H1 (cell line): ENCODE measurements at regions not wholly inside any gene's neighbourhood (a gene's known extent, or its start where the extent isn't known, plus 50 kb on each side); places are given as distances from the start of the nearest gene placed in this dataset.

Experiments used
- CTCF ChIA-PET: fragments of 300-600 bp; sonication (Branson Sonifier 250); formaldehyde crosslinking; loops from one replicate; lab custom pipeline; 2021; ENCODE audit not compliant: partially characterized antibody; lab: Charles Lee
- POLR2A ChIA-PET: fragments of 300-600 bp; sonication (Branson Sonifier 250); formaldehyde crosslinking; loops from one replicate; lab custom pipeline; 2021; ENCODE audit warnings: inconsistent platforms; ENCODE audit not compliant: partially characterized antibody; lab: Charles Lee
- DNase-seq, 2 experiments: peaks; one replicate each; pipeline versions ENCODE4 v3.0.0 to v3.0.0-alpha.2; 2010 to 2022; ENCODE audit warnings: low spot score in 2 of 2, low read depth in 1 of 2, mixed read lengths in 1 of 2
- FAIRE-seq: peaks from 2 replicates; lab custom pipeline; 2011; peaks lifted over from hg19 to GRCh38; lab: Jason Lieb, UNC
- H2AFZ ChIP-seq: 2 replicates; pipeline ENCODE4 v1.8.1; 2012; ENCODE audit warnings: low read length, inconsistent platforms
- H2AK5ac ChIP-seq: 2 replicates; pipeline ENCODE4 v1.6.1; 2013; ENCODE audit warnings: low read depth, low read length
- H2BK120ac ChIP-seq: replicated peaks from 2 replicates; pipeline ENCODE3; 2013; ENCODE audit warnings: low read depth, low read length, inconsistent platforms
- H2BK12ac ChIP-seq: 2 replicates; pipeline ENCODE4 v1.6.1; 2013; ENCODE audit warnings: low read depth, low read length
- H2BK15ac ChIP-seq: 2 replicates; pipeline ENCODE4 v1.6.1; 2013; ENCODE audit warnings: low read length
- H2BK20ac ChIP-seq: 2 replicates; pipeline ENCODE4 v1.6.1; 2013; ENCODE audit warnings: low read length
- H2BK5ac ChIP-seq: 2 replicates; pipeline ENCODE4 v1.6.1; 2013; ENCODE audit warnings: low read depth, low read length
- H3K14ac ChIP-seq: 2 replicates; pipeline ENCODE4 v1.6.1; 2013; ENCODE audit warnings: inconsistent platforms; ENCODE audit not compliant: insufficient read length
- H3K18ac ChIP-seq: 2 replicates; pipeline ENCODE4 v1.6.1; 2013; ENCODE audit warnings: low read length; ENCODE audit errors: extremely low read depth
- H3K23ac ChIP-seq: 2 replicates; pipeline ENCODE4 v1.6.1; 2013; ENCODE audit warnings: inconsistent platforms; ENCODE audit not compliant: insufficient read length
- H3K23me2 ChIP-seq: 2 replicates; pipeline ENCODE4 v1.6.1; 2013; ENCODE audit warnings: low read depth, low read length
- H3K27ac ChIP-seq: 2 replicates; pipeline ENCODE4 v1.6.1; 2011; ENCODE audit warnings: low read depth, low read length, inconsistent platforms
- H3K27me3 ChIP-seq, 4 experiments: replicated peaks in 1 of 4; 1 replicate in 1 of 4; 2 replicates in 3 of 4; pipeline versions ENCODE4 v1.6.1 to v1.8.1; 2011 to 2013; ENCODE audit warnings: low read length in 3 of 4, mild to moderate bottlenecking in 3 of 4, inconsistent platforms in 2 of 4, mixed read lengths in 2 of 4, moderate library complexity in 1 of 4; ENCODE audit not compliant: control insufficient read depth in 3 of 4, insufficient read depth in 3 of 4; ENCODE audit errors: extremely low read depth in 1 of 4
- H3K36me3 ChIP-seq, 4 experiments: 2 replicates each; pipeline versions ENCODE4 v1.6.1 to v1.8.1; 2011 to 2013; ENCODE audit warnings: mild to moderate bottlenecking in 4 of 4, low read length in 3 of 4, moderate library complexity in 2 of 4, control low read depth in 1 of 4, inconsistent platforms in 1 of 4; ENCODE audit not compliant: insufficient read depth in 4 of 4, control insufficient read depth in 2 of 4
- H3K4ac ChIP-seq: replicated peaks from 2 replicates; pipeline ENCODE3; 2013; ENCODE audit warnings: low read length, low read depth, mixed read lengths, inconsistent platforms; ENCODE audit not compliant: insufficient read length
- H3K4me1 ChIP-seq, 4 experiments: replicated peaks in 1 of 4; 1 replicate in 1 of 4; 2 replicates in 3 of 4; pipeline versions ENCODE4 v1.6.1 to v1.8.1; 2011 to 2013; ENCODE audit warnings: low read length in 3 of 4, inconsistent platforms in 2 of 4, mixed read lengths in 1 of 4; ENCODE audit not compliant: insufficient read depth in 4 of 4, control insufficient read depth in 3 of 4
- H3K4me2 ChIP-seq, 2 experiments: 2 replicates each; pipeline versions ENCODE4 v1.6.1 to v1.8.1; 2011 to 2013; ENCODE audit warnings: low read depth in 2 of 2, low read length in 2 of 2, control low read depth in 1 of 2, inconsistent platforms in 1 of 2, mild to moderate bottlenecking in 1 of 2; ENCODE audit not compliant: insufficient read depth in 1 of 2
- H3K4me3 ChIP-seq, 4 experiments: fragments of 200-600, 300-600 bp in 1 of 4; sonication (generic), shearing (Covaris generic), sonication (Bioruptor Twin) in 1 of 4; 2 replicates each; pipeline versions ENCODE4 v1.5.1 to v1.8.1; 2011 to 2016; ENCODE audit warnings: low read length in 4 of 4, low read depth in 3 of 4, control low read depth in 2 of 4, inconsistent platforms in 2 of 4, mild to moderate bottlenecking in 2 of 4, mixed read lengths in 1 of 4, moderate library complexity in 1 of 4; ENCODE audit not compliant: insufficient read depth in 2 of 4; ENCODE audit errors: extremely low read depth in 1 of 4
- H3K56ac ChIP-seq: replicated peaks from 2 replicates; pipeline ENCODE3; 2013; ENCODE audit warnings: low read depth, mild to moderate bottlenecking, mixed read lengths, low read length, inconsistent platforms; ENCODE audit not compliant: insufficient read length
- H3K79me1 ChIP-seq: 2 replicates; pipeline ENCODE4 v1.6.1; 2013; ENCODE audit warnings: low read depth, low read length, control low read depth
- H3K79me2 ChIP-seq, 2 experiments: 2 replicates each; pipeline versions ENCODE4 v1.6.1 to v1.8.1; 2012 to 2013; ENCODE audit warnings: low read length in 2 of 2, mild to moderate bottlenecking in 2 of 2, inconsistent platforms in 1 of 2; ENCODE audit not compliant: insufficient read depth in 2 of 2, control insufficient read depth in 1 of 2
- H3K9ac ChIP-seq, 4 experiments: replicated peaks in 1 of 4; 1 replicate in 1 of 4; 2 replicates in 3 of 4; pipeline versions ENCODE4 v1.6.1 to v1.8.1; 2011 to 2013; ENCODE audit warnings: low read depth in 3 of 4, low read length in 3 of 4, control low read depth in 2 of 4, mild to moderate bottlenecking in 2 of 4, moderate library complexity in 2 of 4, inconsistent platforms in 1 of 4; ENCODE audit errors: extremely low read depth in 1 of 4
- H3K9me3 ChIP-seq, 2 experiments: 2 replicates each; pipeline versions ENCODE4 v1.6.1 to v1.8.1; 2012 to 2013; ENCODE audit warnings: mild to moderate bottlenecking in 2 of 2, moderate library complexity in 2 of 2, control low read depth in 1 of 2, inconsistent platforms in 1 of 2, low read depth in 1 of 2, low read length in 1 of 2, mixed read lengths in 1 of 2; ENCODE audit not compliant: insufficient read depth in 2 of 2
- H4K20me1 ChIP-seq, 2 experiments: replicated peaks in 1 of 2; 2 replicates each; pipeline versions ENCODE3 to v1.8.1; 2011 to 2013; ENCODE audit warnings: inconsistent platforms in 2 of 2, low read length in 2 of 2, mild to moderate bottlenecking in 1 of 2; ENCODE audit not compliant: insufficient read depth in 2 of 2, control insufficient read depth in 1 of 2
- H4K5ac ChIP-seq: 2 replicates; pipeline ENCODE4 v1.6.1; 2013; ENCODE audit warnings: low read length, low read depth, mixed read lengths, inconsistent platforms; ENCODE audit not compliant: insufficient read length
- H4K8ac ChIP-seq: 2 replicates; pipeline ENCODE4 v1.8.0; 2013; ENCODE audit warnings: mild to moderate bottlenecking, moderate library complexity, low read length, inconsistent platforms; ENCODE audit not compliant: insufficient read depth; ENCODE audit errors: extremely low read depth
- H4K91ac ChIP-seq: replicated peaks from 2 replicates; pipeline ENCODE3; 2013; ENCODE audit warnings: low read length, mixed read lengths, inconsistent platforms; ENCODE audit not compliant: insufficient read length
- CEBPB ChIP-seq: IDR thresholded peaks from 2 replicates; pipeline ENCODE4 v1.6.1; 2012; ENCODE audit warnings: low read depth, low read length
- CHD1 ChIP-seq: IDR thresholded peaks from 2 replicates; pipeline ENCODE4 v1.6.1; 2012; ENCODE audit warnings: low read depth, low read length, improper control_type of control experiment
- EP300 ChIP-seq, 2 experiments: IDR thresholded peaks; 1 replicate in 1 of 2; 2 replicates in 1 of 2; pipeline ENCODE4 v1.6.1; 2011 to 2012; ENCODE audit warnings: low read depth in 2 of 2, low read length in 2 of 2, mild to moderate bottlenecking in 2 of 2, borderline replicate concordance in 1 of 2, inconsistent platforms in 1 of 2, moderate library complexity in 1 of 2
- HDAC6 ChIP-seq: IDR thresholded peaks from one replicate; pipeline ENCODE4 v1.7.1; 2012; ENCODE audit warnings: low read depth, mild to moderate bottlenecking, inconsistent platforms, low read length, moderate library complexity
- KDM4A ChIP-seq: IDR thresholded peaks from one replicate; pipeline ENCODE4 v1.7.1; 2012; ENCODE audit warnings: low read depth, mild to moderate bottlenecking, moderate library complexity, low read length, inconsistent platforms; ENCODE audit not compliant: severe bottlenecking
- PHF8 ChIP-seq: fragments of 200-600 bp; sonication (generic); conservative IDR thresholded peaks from 2 replicates; pipeline ENCODE4 v1.7.1; 2012; ENCODE audit warnings: low read depth, mild to moderate bottlenecking, inconsistent platforms, low read length, moderate library complexity
- RAD21 ChIP-seq, 2 experiments: IDR thresholded peaks in 1 of 2; conservative IDR thresholded peaks in 1 of 2; 2 replicates each; pipeline ENCODE4 v1.6.1; 2011; ENCODE audit warnings: low read depth in 2 of 2, low read length in 2 of 2, improper control_type of control experiment in 1 of 2, inconsistent platforms in 1 of 2, mild to moderate bottlenecking in 1 of 2, moderate library complexity in 1 of 2
- RBBP5 ChIP-seq: IDR thresholded peaks from 2 replicates; pipeline ENCODE4 v1.7.1; 2012; ENCODE audit warnings: low read depth, mild to moderate bottlenecking, inconsistent platforms, low read length, moderate library complexity, borderline replicate concordance
- RNF2 ChIP-seq: fragments of 200-900, 300-1000 bp; sonication (generic); IDR thresholded peaks from 2 replicates; pipeline ENCODE4 v1.7.1; 2016; ENCODE audit warnings: borderline replicate concordance, low read depth, mild to moderate bottlenecking, antibody characterized with exemption, low read length; ENCODE audit not compliant: poor library complexity, severe bottlenecking; ENCODE audit errors: missing control alignments
- SIRT6 ChIP-seq: IDR thresholded peaks from one replicate; pipeline ENCODE4 v1.7.1; 2012; ENCODE audit warnings: low read length, inconsistent platforms
- WGBS, 2 experiments: shearing (Covaris generic) in 1 of 2; methylation state at CpG; one replicate each; pipeline versions ENCODE4 v1.1.6 to v1.1.7; 2013 to 2015; ENCODE audit warnings: low lambda C conversion rate in 2 of 2, mixed read lengths in 2 of 2, inconsistent platforms in 1 of 2, low coverage in 1 of 2, missing lambda C conversion rate in 1 of 2; ENCODE audit not compliant: insufficient replicate concordance in 2 of 2, insufficient coverage in 1 of 2, insufficient read length in 1 of 2; ENCODE audit errors: extremely low coverage in 1 of 2, missing lambda C conversion rate in 1 of 2; 5-methylcytosine and 5-hydroxymethylcytosine counted together
- TF ChIP-seq, protein P1 (sequence below): IDR thresholded peaks from 2 replicates; pipeline ENCODE4 v1.6.1; 2012; ENCODE audit warnings: inconsistent platforms

DNA sequence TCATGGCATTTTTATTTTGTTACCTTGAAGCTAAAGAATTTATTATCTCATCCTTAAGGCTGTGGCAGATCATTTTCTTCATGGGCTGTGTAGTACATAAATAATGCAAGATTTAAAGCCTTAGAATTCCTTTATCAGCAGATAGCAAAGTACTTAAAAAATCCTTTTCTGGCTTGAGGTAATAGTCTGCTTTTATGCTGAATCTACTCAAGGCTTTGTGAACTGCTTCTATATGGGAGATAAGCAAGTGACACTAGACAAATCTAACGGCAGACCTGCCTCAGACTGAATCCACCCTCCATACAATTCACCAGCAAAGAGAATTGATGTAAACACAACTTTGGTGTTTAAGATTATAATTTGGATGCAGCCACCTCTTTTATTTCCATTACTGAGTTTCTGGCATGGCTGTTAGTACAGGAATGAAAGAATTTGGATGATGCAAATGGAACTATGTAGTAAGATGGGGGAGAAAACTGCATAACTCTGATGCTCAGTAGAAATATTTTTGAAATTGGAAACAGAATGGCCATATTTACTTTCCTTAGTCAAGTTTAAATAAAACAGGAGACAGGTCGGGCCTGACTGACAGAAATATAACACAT lies 1121.5 kb downstream of the NAALADL2 start:
- no peak for FAIRE-seq
- H4K5ac ChIP-seq: no peak overlapping the region
- WGBS, 2 experiments: 100% methylated on average over 2 of the region's 2 CpGs; no CpG with 5 or more reads in 1 of the 2 experiments
- H3K4me3 ChIP-seq: no peak overlapping the region
- CTCF ChIA-PET: interaction anchor here (0.6 kb wide), 1 partner anchor 295 kb away, joined by 3 read pairs; no protein-coding TSS in a partner anchor
- no peak overlapping the region for H2AK5ac ChIP-seq
- no peak overlapping the region for H2BK15ac ChIP-seq
- H3K79me2 ChIP-seq: no peaks in the 10 kb centered on the region
- H3K18ac ChIP-seq: no peak overlapping the region
- no peak overlapping the region for H3K56ac ChIP-seq
- H2AFZ ChIP-seq: no peak overlapping the region
- POLR2A ChIA-PET: no interaction called here
- peaks cover 0 to 2% (median 0%) of the 10 kb centered on the region in 4 experiments; a peak in 1 of 7 replicates for H3K4me1 ChIP-seq
- no peaks in the 10 kb centered on the region for H3K36me3 ChIP-seq
- no peaks in the 10 kb centered on the region for H3K23me2 ChIP-seq
- H3K23ac ChIP-seq: no peak overlapping the region
- H4K20me1 ChIP-seq: no peaks in the 10 kb centered on the region
- H3K27ac ChIP-seq: no peak overlapping the region
- peaks cover 0 to 6% of the 10 kb centered on the region in 2 experiments; a peak in 2 of 4 replicates for H3K9me3 ChIP-seq
- H4K8ac ChIP-seq: no peak overlapping the region
- no peak overlapping the region for H3K14ac ChIP-seq
- H2BK5ac ChIP-seq: no peak overlapping the region
- no peak overlapping the region for H2BK12ac ChIP-seq
- TF ChIP-seq RAD21 (IDR thresholded peaks at IDR 0.05 in 1 of 2, conservative IDR thresholded peaks at IDR 0.05 in 1 of 2; ENCODE audit: low read depth in 2 of 2, low read length in 2 of 2): no peak
- TF ChIP-seq RNF2: no peak
- no peak for TF ChIP-seq PHF8
- TF ChIP-seq HDAC6: no peak
- no peak for TF ChIP-seq SIRT6
- TF ChIP-seq, protein P1, sequence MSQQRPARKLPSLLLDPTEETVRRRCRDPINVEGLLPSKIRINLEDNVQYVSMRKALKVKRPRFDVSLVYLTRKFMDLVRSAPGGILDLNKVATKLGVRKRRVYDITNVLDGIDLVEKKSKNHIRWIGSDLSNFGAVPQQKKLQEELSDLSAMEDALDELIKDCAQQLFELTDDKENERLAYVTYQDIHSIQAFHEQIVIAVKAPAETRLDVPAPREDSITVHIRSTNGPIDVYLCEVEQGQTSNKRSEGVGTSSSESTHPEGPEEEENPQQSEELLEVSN: no peak
- TF ChIP-seq CEBPB: no peak
- TF ChIP-seq EP300 (IDR thresholded peaks at IDR 0.05; ENCODE audit: borderline replicate concordance in 1 of 2, low read depth in 2 of 2, low read length in 2 of 2): no peak
- TF ChIP-seq RBBP5: no peak
- TF ChIP-seq KDM4A: no peak
- no peak for TF ChIP-seq CHD1
- H2BK20ac ChIP-seq: no peak overlapping the region
- no peak overlapping the region for H3K9ac ChIP-seq
- DNase-seq: no peak
- H3K79me1 ChIP-seq: no peaks in the 10 kb centered on the region
- H3K27me3 ChIP-seq: no peaks in the 10 kb centered on the region; a peak in 2 of 7 replicates
- no peak overlapping the region for H3K4ac ChIP-seq
- no peak overlapping the region for H4K91ac ChIP-seq
- H3K4me2 ChIP-seq: no peak overlapping the region
- no peak overlapping the region for H2BK120ac ChIP-seq
